Left renal cortex interstitium (tissue), 4 donors: ENCODE measurements at regions not wholly inside any gene's neighbourhood (a gene's known extent, or its start where the extent isn't known, plus 50 kb on each side); places are given as distances from the start of the nearest gene placed in this dataset.
"Not testable (repeated sequence)": the region's sequence is repeated elsewhere in the genome, so short reads cannot be mapped to it uniquely, and the experiment has no call there.

Experiments used
- DNase-seq, 4 donors: peaks; one replicate each; pipeline ENCODE4 v3.0.0-alpha.2; 2013; ENCODE audit warnings: low read depth in 4 of 4, low spot score in 2 of 4, missing footprints in 1 of 4

DNA sequence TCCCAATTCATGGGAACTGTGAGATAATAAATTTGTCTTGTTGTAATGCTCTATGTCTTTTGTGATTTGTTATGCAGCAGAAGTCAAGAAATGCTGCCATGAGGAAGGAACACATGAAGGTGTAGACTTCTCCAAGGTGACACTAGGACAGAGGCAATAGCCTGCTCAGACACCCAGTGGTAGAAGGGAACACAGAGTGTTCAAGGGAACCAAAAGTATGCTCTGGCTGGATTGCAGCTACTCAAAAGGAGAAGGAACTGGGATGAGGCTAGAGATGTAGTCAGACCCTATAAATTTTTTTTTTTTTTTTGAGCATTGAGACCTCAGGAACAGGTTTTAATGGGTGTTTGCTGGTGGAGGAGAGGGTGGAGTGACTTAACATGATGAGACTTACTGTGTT, 232.5 kb downstream of the PARP8 start:
- DNase-seq: no peak

DNA sequence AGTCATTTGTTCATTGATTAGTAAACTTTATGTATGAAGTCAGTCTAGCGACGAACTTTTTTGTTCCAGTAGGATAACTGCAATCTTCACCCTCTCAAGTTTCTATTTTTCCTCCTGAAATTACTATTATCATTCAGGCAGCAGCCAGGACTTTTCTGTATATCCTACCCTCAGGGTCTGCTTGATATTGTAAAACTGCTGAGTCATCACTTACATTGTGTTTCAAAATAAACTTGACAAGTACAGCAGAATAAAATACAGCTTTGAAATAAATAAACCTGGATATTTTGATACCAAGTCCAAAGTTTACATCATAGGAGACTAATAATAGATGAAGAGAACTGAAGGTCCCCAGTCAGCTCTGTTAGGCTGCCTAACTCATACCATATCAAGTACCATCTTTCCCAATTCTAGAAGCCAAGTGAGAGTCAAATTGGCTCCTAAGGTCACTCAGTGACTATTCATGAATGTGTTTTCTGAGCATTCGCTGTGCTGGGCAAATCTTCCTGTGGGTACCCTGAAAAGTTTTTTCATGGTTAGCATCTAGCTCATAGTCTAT, 234.6 kb downstream of the PARP8 start:
- no peak for DNase-seq

DNA sequence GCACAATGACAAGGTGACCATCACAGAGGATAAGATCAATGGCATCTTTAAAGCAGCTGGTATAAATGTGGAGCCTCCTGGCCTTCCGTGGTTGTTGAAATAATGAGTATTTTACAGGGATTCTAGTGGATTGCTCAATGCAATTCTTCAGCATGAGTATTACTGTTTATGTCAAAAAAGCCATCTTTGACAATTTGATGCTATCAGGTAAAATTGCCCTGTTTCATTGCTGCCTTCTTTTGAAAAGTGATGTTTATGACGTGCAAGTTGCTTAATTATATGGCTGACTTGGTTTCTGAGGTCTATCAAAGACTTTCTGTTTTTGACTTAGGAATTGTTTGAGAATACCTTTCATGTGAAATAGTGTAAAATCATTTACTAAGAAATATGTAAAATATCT, 237.2 kb downstream of the PARP8 start:
- DNase-seq: no peak

DNA sequence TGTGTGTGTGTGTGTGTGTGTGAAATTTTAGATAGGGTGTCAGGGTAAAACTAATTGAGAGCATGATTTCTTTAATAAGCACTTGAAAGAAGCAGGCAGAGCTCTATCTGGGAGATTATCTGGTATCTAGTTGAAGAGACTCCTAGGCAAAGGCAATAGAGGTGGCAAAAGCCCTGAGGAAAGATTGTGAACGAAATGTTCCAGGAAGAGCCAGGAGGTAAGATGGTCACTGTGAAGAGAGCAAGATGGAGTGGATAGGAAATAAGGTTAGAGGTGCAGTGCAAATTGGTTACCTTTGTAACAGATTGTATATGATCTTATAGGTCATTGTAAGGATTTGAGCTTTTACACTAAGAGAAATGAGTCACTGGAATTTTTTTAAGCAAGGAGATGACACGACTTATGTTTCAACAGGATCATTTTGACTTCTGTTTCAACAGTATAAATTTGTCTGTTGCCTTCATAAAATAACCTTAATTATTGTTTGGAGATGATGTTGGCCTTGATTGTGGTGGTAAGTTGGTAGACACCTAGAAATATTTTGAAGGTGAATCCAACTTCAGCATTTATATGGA, 239.6 kb downstream of the PARP8 start:
- no peak for DNase-seq

DNA sequence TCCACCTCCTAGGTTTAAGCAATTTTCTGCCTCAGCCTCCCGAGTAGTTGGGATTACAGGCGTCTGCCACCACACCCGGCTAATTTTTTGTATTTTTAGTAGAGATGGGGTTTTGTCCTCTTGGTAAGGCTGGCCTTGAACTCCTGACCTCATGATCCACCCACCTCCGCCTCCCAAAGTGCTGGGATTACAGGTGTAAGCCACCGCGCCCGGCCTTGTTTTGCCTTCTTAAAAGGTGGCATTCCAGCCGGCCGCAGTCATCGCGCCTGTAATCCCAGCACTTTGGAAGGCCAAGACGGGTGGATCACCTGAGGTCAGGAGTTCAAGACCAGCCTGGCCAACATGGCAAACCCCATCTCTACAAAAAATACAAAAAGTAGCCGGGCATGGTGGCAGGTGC, 253.7 kb downstream of the PARP8 start:
- not testable (repeated sequence) for DNase-seq

DNA sequence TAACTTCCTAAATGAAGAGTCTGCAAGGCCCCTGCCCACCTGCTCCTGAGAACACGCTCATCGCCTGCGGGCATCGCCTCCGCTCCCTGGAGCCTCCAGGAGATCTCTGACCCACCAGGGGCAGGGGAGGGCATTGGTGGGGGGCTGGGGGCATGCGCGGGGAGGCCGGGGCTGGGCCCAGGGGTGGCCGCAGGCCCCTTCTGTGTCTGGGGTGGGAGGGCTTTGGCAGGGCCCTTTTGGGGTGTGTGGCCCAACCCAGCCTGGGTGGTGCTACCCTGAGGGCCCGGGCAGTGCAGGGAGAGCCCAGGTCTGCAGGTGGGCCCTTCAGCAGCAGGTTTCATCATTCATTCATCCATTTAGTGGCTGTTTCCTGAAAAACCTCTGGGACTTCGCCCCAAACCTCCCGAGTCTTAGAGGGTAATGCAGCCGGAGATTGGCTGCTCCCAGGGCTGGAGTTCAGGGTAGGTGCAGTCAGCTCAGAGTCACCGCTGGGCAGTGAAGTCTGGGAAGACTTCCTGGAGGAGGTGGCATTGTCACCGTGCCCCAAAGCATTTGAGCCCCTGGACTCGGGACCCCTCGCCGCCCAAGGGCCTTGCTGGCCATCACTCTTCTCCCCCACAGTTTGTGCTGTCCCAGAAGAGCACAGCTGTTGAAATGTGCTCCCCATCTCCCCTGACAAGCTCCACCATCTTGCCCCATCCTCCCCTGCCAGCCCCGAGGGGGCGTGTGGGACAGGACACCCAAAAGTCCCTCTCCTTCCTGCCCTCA, 255.1 kb downstream of the PARP8 start:
- DNase-seq: no peak

DNA sequence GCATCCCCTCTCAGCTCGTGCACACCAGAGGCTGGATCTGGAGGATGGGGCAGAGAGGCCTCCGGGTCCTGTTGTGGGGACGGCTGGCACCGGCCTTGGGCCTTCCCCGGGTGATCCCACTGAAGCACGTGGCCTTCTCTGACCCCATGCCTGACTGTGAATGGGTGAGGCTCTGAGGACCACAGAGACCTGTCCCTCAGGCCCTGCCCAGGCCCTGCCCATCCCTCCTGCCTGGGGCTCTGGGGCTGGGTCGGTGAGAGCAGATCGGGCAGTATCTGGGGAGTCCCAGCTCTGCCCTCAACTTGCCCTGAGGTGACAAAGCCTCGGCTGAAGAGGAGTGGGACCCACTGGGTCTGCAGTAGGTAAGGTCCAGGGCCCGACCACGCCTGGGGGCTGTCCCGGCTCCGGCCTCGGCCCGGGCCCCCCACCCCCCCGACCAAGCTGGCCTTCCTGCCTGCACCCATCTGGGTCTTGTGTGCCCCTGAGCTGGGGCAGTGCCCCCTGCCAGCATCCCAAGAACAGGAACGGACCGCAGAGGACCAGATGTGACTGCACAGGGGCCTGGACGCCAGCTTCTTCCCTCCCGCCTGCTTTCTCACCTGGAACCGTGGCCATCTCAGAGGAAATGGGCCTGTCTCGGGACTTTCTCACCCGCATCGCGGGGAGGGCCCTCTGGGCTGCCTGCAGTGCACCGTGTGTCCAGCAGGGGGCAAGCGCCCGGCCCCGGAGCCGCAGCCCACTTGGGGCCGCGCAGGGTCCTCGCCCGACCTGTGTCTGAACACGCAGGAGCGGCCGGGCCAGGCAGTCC, 255.9 kb downstream of the PARP8 start:
- not testable (repeated sequence) for DNase-seq

DNA sequence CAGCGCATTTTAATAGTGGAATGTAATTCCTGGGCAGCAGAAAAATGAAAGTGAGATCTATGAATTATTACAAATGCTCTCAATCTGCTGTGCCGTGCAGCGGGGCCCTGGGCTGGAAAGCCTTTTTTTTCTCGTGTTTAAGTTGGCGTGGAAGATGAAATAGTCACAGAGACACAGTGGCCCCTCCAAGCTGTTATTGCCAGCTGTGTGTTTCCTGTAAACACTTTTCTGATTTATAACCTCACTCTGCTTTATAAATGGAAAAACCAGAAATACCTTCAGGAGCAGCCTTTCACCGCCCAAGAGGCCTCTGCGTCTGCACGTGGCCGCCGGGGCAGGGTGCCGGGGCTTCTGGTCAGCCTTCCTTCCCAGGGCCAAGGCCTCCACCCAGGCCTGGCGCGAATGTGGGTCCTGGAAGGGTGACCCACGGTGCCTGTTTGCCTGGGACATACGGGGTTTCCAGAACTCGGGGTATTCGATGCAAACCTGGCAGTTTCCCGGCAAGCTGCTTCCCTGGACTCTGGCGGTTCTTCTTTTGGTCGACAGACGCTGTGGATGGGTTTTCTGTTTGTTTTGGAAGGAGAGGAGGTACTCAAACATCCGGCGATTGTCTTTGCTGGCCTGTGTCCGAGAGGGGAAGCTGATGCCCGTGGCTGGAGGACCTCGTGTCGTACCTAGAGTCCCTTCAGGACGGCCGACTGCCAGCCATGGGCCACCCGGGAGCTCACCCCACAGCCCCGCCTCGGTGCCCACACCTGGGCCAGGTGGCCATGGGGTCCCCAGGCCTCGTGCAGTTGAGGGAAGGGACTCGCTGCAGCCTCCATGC, 256.7 kb downstream of the PARP8 start:
- no peak for DNase-seq

DNA sequence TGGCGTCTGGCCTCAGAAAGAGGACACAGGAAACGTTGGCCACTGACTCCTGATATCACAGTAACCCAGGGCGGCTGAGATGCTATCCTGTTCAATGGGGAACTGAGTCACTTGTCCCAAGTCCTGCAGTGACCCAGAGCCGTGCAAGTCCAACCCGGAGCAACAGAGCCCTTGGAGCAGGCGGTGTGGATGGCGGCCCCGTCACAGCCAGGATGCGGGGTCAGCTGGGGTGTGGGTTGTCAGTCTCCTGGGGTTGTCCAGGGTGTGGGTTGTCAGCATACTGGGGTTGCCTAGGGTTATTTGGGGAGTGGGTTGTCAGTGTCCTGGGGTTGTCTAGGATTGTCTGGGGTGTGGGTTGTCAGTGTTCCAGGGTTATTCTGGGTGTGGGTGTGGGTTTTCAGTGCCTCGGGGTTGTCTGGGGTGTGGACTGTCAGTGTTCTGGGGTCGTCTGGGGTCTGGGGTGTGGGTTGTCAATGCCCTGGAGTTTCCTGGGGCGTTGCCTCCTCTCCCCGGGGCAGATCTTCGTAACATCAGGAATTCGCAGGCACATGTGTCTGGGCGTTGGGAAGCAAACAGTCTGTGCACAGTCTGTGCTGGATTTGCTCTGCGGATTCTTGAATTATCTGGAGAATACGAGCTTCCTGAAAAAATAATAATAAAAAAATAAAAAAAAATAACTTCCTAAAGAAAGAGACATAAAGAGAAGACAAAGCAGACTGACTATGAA, 257.5 kb downstream of the PARP8 start:
- no peak for DNase-seq

DNA sequence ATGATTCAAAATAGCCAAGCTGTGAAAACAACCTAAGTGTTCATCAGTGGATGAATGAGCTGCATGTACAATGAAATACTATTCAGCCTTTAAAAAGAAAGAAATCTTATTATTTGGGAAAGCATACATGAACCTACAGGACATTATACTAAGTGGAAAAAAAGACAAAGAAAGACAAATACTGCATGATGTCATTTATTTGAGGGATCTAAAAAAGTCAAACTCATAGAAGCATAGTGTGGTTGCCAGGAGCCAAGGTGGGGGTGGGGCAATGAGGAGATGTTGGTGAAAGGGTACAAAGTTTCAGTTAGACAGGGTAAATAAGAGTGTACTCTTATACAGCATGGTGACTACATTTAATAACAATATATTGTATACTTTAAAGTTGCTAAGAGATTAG, 261.5 kb downstream of the PARP8 start:
- no peak for DNase-seq

DNA sequence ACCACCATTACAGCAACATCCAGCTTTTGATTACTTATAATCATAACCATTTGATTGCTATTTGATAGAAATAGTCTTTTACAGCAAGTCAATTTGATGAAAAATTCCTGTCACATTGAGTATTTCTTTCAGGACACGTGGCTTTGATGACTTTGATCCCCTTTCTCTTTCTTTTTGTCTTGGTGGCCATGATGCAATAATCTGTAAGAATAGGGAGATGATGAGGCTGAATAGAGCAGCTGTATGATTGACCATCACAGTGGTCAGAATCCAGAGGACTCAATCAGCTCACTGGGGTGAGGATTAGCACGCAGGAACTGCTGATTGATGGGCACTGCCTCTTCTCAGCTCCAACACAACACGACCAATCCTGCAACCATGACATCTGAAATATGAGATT, 262.7 kb downstream of the PARP8 start:
- no peak for DNase-seq

DNA sequence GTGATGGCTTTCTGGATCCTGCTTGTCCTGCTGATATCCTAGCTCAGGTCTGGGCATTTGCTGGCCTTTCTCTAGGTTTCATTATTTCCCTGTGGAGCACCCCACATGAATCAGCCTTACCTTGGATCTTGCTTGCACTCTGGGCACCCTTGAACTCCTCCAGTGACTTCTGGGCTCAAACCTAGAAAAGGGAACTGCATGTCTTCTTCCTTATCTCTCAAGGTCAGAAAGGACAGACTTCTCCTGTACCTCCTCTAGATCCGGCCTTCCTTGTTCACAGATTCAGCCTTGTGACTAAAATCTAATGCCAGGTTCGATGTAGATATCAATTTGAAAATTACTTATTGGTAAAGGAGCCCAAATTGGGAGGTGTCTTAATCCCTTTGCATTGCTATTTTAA, 267.9 kb downstream of the PARP8 start:
- DNase-seq: no peak

DNA sequence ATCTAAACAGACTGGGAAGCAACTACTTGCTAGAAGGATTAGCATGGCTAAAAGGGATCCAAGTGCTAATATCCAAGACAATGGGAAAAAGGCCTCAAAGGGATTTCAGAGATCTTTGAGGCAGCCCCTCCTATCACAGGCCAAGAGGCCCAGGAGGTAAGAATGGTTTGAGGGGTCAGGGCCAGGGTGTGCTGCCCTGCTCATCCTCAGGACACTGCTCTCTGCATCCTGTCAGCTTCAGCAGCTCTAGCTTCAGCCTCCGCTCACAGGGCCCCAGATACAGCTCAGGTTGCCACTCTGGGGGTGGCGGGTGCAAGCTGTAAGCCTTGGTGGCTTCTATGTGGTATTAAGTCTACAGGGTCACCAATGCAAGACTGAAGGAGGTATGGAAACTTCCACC, 278.7 kb downstream of the PARP8 start:
- no peak for DNase-seq

DNA sequence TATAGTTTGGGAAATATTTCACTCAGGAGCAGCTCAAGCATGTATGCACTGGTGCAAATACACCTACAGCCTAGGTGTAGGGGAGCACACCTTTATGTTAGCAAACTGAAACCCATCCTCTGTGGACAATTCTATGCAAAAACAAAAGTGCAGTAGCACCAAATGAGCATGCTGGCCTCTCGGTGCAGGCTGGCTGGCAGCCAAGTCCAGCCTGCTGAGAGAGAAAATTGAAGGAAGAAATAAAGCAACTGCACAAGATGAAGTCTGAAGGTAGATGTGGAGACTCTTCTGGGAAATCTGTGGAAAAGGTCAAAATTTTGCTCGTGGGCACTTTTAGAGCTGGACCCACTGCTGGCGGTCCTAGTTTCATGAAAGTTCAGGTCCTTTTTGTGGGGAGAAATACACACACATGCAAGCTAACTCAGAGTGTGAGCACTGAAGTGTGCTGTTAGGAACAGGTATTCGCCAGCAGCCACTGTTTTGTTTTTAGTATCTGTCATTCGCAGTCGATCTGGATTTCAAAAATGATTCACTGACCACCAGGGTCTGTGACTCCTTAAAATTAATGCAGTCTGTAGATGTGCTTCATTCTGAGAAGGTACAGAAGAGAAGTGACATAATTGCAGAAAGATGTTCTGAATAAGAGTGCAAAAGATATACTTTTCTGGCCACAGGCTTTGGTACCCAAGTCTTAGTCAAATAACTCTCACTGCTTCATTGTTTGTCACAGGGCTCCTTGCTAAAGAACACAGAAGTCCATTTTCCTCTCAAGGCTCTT, 281.7 kb downstream of the PARP8 start:
- DNase-seq: no peak

DNA sequence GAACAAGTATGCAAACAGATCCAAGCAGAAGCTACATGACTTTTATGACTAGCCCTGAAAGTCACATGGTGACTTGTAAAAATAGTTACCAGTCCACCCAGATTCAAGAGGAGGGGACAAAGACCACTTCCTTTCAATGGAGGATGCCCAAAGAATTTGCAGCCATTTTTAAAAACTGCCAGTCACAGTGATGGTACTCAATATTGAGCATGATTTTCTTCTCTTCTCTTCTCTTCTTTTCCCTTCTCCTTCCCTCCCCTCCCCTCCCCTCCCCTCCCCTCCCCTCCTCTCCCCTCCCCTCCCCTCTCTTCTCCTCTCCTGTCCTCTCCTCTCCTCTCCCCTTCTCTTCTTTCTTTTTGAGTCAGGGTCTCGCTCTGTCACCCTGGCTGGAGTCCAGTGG, 286.9 kb downstream of the PARP8 start:
- DNase-seq: no peak

DNA sequence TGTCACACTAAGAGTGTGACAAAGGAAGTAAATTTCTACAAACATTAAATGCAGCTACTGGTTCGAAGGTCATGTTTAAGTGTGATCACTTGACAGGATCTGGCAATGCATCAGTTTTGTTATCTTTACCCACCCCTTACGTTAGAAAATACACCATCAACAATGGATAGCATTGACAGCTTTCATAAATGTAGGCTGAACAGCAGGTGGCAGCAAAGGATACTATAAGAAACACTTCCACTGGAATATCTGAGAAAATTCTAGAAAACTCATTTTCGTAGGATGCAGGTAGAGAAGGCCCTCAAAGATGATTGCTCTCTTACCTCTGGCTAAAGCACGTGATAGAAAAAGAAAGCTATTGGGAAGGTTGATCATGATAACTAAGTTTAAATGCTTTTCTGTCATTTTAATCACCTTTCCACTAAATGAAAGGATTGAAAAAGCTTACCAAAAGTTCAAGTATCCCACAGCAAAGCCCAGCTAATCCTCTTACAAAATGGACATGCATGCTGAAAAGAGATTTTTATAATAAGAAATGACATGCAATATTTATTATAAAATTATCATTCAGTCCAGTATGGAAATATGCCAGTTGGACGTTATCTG, 292.5 kb downstream of the PARP8 start:
- no peak for DNase-seq

DNA sequence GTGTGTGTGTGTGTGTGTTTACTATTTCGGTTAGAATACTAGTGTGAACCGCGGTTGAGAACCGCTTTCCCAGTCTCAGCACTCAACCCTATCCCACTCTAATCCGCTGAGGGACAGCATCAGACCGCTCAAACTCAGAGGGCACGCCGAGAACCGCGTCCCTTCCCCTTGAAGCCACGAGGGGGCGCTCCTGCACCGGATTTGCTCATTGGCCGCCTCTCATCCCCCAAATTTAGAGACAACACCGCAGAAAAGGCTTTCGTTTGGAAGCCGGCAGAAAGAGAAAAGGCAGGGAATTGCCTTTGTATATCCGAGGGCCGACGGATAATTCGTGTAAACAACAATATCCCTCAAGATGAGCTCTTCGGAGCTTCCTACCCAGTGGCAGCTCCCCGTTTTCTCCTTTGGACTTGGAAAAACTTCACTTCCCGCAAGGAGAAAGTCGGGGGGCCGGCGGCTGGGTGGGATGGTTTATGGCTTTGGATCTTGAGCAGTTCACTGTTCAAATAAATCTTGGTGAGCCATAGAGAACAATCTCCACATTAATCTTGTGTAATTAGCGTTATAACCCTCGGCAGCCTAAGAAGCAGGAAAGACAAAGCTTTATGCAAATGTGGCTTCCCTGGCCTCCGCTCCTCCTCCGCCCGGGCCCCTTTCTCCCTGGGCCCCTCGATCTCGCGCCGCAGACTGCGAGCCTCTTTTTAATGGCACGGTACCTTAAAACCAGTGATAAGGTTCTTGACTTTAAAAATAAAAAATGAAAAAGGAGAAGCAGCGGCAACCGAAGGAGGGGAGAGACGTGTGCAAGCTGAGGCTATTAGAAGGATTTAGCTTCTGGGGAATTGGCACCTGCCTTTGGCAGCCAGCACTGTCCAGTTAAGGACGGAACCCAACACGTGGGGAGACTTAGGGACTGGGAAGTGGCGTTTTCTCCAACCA, 296.8 kb downstream of the PARP8 start:
- DNase-seq: peak in 2 of 4 donors; percentile 65
